ENCODE measurements at regions not wholly inside any gene's neighbourhood (a gene's known extent, or its start where the extent isn't known, plus 50 kb on each side); places are given as distances from the start of the nearest gene placed in this dataset.
"Not testable (repeated sequence)": the region's sequence is repeated elsewhere in the genome, so short reads cannot be mapped to it uniquely, and the experiment has no call there.

DNA sequence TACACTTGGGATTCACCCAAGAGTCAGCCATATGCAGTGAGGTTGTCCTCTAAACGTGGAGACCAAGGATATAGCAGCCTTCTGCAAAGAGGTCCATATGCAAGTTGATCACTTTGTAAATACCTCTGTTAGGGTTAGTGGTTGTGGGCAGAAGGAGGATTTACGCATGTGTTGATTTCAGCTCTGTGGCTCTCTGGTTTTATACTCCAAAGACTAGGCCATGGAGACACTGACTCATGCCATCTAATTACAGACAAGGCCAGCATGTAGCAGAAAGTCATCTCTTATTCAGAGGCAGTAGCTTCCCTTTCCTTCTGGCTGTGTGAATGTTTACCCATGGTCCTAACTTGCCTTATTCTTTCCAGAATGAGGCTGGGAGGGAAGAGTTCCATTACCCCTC lies 140.9 kb upstream of the GOLGA6L4 start:
- DNase-seq (ENCODE audit: low read depth in 2 of 2), result not testable (repeated sequence)

DNA sequence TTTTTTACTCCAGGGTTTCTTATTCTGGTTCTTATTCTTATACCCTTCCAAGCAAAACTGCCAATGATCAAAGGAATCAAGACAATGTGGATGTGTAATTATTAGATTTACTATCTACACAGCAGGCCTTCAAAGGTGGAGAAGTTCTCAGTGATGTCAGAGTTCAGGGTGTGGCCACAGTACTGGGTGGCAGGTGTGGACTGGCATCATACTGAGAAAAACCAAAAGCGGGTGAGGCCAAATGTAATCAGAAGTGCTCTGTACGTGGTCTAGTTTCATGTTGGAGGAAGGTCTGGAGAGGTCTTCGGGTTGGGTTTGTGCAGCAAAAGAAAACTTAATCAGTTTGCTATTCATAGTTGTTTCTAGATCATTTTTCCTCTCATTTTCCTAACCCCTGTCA lies 138.5 kb upstream of the GOLGA6L4 start:
- not testable (repeated sequence) for DNase-seq (ENCODE audit: low read depth in 2 of 2)

DNA sequence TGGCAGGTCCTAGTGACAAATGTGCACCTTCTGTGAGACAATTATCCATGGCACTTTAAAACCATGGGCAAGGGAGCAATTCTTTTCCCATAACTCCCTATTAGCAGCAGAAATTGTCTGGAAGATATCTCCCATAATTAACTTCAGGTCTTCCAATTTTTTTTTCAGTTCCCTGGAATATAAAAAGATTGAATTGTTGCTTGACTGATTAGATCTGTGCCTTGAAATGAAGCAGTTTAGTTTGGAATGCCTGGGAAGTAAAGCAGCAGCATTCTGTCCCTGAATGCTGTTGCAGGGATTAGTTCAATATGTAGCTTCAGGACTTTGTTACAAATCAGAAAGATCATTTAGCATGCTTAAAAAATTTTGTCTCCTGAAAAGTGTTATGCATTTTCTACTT lies 137.0 kb upstream of the GOLGA6L4 start:
- no peak for DNase-seq (ENCODE audit: low read depth in 2 of 2)

DNA sequence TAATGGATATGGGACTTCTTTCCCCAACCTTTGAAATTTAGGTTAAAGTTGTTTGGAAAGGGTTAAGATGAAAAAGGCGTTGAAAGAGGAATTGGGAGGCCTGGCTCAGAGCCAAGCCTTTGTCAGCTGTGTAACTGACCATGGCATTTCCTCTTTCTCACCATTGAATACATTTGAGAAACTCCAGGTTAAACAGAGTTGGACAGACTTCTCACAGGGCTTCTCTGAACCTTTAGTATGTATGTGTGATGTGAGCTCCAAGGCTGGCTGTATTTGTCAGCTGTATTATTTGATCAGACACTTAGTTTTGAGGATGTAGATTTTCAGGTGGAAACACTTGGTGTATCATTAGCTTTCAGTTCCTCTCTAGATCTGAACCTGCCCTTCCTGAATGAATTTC lies 136.4 kb upstream of the GOLGA6L4 start:
- DNase-seq (ENCODE audit: low read depth in 2 of 2), result no peak

DNA sequence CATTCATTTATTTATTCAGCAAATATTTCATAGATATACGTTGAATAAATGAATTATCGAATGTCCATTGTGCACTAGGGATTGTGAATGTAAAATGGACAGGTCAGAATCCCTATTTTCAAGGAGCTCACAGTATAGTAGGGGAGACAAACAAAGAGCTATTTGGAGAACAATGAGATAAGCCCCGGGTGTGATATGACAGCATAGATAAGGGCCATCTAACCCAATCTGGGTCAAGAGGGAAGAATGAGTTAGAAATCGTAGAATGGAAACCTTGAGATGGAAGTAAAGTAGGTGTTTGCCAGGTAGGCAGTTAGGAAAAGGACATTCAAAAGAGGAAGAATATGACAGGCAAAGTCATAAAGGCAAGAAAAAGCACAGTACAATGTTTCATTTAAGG lies 132.2 kb upstream of the GOLGA6L4 start:
- DNase-seq (ENCODE audit: low read depth in 2 of 2), result no peak

DNA sequence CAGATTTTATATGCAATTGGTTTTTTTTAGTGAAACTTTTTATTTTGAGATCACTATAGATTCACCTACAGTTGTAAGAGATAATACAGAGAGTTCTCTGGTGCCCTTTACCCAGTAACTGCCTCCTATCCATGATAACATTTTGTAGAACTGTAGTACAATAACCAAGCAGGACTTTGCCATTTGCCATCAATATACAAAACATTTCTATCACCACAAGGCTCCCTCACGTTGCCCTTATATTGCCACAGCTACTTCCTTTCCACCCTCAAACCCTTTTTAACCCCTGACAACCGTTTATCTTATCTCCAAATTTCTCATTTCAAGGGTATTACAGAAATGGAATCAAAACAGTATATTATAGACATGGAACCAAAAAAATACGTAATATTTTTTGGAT lies 130.7 kb upstream of the GOLGA6L4 start:
- DNase-seq (ENCODE audit: low read depth in 2 of 2), result no peak

DNA sequence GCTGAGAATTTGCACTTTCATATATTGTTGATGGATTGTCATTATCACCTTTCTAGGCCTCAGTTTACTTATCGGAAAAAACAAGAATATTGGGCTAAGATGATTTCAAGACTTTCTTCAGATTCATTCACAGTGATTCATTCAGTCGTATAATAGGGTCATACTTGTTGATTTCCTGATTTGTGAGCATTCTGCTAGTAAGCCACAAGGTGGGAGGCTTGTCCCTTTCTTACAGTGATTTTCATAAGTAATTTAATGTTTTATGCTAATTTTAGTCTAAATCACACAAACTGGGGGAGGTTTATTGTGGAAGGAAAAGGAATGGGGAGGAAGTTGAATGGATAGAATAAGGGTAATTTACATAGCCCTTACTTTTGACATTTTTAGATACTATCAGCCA lies 126.8 kb upstream of the GOLGA6L4 start:
- DNase-seq (ENCODE audit: low read depth in 2 of 2), result no peak

DNA sequence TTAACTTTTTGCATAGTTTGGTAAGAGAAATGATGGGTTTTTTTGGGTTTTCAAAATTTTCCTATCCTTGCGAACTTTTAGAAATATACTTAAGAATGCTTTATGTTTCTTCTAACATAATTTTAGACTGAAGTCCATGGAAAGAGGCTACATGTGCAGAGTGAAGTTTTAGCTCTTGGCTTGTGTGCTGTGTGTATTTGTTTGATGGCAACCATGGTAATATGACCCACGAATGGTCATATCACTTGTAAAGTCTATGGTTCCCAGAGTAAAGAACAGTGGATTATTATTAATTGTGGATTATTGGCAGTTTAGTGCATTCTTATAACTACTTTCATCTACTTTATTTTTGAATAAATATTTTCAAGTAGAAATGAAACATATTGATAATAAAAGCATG lies 124.0 kb upstream of the GOLGA6L4 start:
- no peak for DNase-seq (ENCODE audit: low read depth in 2 of 2)

DNA sequence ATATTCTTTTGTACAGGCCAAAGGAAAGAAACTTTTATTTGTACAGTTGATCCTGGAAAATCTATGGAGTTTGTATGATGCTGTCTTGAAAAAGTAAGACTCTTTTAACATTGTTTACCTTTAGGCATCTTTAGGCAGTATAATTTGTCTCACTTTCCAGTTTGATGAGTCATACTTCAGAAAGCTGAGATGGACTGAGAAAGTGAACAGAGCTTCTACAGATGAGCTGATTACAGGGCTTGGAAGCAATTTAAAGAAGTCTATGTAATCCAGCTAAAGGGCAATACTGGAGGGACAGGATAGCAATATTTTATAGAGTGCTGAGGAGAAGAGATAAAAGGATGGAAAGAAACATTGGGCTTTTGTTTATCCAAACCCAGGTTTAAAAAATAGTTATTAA lies 123.5 kb upstream of the GOLGA6L4 start:
- no peak for DNase-seq (ENCODE audit: low read depth in 2 of 2)

DNA sequence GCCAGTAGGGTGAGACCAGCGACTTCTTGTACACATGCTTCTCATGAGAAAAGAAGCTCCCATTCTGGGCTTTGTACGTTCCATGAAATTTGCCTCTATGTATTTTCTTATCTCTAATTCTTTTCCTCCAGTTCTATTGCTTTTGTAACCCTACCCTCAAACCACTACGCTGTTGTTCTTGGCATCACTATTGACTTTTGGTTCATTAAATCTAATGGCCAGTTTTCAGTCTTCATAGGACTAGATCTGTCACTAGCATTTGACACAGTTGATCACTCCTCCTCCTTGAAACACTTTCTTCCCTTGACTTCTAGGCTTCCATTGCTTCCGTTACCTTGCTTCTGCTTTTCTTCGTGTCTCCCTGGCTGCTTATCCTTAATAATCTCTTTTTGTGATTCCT lies 121.7 kb upstream of the GOLGA6L4 start:
- no peak for DNase-seq (ENCODE audit: low read depth in 2 of 2)

DNA sequence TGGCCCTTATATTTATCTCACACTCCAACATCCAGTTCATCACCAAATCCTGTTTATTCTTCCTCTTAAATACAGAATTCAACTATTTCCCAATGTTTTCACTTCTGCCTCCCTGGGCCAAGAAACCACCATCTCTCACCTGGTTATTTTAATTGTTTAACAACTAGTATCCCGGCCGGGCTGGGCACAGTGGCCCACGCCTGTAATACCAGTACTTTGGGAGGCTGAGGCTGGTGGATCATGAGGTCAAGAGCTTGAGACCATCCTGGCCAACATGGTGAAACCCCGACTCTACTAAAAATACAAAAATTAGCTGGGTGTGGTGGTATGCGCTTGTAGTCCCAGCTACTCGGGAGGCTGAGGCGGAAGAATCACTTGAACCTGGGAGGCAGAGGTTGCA lies 120.9 kb upstream of the GOLGA6L4 start:
- not testable (repeated sequence) for DNase-seq (ENCODE audit: low read depth in 2 of 2)

DNA sequence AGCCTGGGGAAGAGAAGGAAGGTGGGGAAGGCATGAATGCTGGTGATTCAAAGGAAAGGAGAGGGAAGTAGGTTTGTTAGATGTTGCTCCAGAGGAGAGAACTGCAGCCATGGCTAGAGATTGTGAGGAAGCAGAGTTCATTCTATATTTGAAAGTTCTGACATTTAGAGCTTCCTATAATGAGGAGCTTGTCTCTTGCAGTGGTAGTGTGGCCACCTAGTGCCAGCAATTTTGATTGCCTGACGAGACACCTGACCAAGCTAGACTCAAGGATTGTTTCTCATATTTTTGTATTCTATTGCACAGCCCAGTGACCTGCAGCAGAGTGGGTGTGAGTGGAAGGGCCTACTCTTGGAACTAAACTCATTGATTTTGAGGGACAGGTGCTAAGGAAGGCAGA lies 116.2 kb upstream of the GOLGA6L4 start:
- DNase-seq (ENCODE audit: low read depth in 2 of 2), result not testable (repeated sequence)

DNA sequence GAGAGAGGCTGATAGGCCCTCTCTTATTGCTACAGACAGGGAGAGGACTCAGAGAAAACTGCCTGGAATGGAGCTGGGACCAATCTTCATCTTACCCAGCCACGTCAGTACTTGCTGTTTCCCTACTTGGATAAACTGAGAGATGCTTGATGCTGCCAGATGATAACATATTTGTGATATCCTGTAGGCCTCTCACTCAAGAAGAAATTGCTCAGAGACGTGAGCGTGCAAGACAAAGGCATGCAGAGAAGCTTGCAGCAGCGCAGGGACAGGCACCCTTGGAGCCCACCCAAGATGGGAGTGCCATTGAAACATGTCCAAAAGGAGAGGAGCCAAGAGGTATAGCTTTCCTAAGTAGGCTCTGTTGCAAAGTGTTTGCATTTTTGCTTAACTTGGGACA lies 114.7 kb upstream of the GOLGA6L4 start:
- not testable (repeated sequence) for DNase-seq (ENCODE audit: low read depth in 2 of 2)

DNA sequence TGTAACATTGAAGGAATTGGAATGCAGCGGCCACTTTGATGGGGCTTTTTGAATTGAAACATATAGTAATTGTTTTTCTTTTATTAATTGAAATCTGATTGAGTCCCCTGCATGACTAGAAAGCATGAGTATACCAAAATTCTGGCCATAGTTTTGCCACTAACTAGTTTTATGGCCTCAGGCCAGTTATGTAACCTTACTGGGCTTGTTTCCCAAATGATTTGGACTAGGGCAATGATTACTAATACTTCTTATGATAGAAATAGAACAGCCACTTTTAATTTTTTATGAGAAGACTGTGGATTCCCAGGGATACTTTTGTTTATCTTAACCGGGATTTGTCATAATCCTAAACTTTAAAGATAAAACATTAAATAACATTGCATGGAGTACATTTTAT lies 106.9 kb upstream of the GOLGA6L4 start:
- DNase-seq (ENCODE audit: low read depth in 2 of 2), result not testable (repeated sequence)

DNA sequence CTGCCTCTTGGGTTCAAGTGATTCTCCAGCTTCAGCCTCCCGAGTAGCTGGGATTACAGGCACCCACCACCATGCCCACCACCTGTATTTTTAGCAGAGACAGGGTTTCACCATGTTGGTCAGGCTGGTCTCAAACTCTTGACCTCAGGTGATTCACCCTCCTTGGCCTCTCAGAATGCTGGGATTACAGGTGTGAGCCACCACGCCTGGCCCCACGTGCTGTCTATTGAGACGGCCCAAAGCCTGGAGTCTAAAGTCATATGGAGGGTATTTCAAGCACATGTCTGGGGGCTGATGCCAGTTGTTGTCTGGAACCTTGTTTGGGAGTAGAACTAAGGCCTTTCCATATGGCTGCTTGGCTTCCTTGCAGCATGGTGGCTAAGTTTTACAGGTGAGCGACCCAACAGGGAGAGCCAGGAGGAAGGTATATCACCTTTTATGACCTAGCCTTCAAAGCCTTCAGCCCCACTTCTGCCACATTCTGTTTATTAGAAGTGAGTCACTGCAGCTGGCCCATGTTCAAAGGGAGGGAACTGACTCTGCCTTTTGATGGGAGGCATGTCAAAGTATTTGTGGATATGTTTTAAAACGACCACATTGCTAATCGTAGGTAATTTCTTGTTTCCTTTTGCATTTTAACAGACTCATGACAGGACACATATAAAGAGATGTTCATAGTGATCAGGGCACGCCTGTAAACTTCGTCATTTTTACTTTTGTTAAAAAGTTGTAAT lies 105.3 kb upstream of the GOLGA6L4 start:
- DNase-seq (ENCODE audit: low read depth in 2 of 2), result not testable (repeated sequence)

DNA sequence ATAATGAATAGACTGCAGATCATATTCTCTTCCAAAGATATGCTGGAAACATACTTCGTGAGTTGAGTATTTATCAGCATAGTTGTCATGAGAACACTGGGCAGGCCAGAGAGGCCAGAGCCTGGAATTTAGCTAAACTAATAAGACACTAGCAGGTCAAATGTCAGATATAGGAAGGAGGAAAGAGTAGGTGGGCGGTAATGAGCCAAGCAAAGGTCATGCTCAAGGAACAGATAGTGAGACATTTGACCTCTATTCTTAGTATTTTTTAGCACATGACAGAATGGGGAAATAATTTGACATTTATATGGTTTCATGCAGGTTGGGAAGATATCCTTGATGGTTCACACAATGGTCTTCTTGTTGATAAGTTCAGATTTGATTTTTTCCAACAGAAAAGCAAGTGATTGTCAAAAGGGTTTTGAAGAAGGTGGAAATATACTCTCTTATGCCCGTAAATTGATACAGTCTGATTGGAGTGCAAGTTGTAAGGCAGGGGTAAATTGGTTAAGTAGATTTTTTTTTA lies 99.6 kb upstream of the GOLGA6L4 start:
- DNase-seq (ENCODE audit: low read depth in 2 of 2), result not testable (repeated sequence)

DNA sequence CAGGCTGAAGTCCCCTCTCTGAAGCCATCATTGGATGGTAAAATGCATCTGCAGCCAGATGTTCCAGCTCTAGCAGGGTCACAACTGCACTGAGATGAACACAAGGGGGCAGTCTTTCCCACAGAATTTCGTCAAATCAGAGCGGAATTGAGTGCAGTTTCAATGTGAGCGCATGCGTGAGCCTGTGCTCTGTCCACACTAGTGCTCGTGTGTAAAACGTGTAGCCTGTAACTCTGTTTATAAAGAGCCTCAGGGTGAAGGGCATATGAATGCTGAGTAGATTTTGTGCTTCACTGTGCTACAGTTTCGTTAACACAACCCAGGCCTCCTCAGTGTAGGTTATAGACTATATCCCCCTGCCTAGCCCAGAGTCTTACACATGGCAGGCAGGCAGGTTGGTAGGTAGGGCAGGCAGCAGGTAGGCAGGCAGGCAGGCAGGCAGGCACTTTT lies 92.7 kb upstream of the GOLGA6L4 start:
- peak; percentile 33 to 42 for DNase-seq (ENCODE audit: low read depth in 2 of 2)

DNA sequence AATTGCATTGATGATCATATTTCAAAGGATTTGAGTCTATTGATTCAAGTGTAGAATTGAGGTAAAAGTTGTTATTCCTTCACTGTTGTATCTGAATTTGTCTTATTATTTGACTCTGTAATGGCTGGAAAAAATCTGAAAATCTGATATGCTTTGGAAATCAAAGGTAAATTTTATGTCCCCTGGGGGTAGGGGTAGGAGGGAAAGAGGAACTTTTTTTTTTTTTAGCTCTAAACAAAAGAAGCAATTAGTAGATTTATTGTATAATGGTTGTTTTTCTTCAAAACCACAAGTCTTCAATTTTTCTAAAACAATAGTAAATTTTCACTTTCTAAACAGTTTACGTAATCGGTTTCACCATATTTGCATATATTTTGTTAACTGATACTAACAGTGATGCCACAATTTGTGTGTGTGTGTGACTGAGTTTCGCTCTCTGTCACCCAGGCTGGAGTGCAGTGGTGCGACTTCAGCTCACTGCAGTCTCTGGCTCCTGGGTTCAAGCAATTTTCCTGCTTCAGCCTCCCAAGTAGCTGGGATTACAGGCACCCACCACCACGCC lies 91.7 kb upstream of the GOLGA6L4 start:
- DNase-seq (ENCODE audit: low read depth in 2 of 2), result no peak

DNA sequence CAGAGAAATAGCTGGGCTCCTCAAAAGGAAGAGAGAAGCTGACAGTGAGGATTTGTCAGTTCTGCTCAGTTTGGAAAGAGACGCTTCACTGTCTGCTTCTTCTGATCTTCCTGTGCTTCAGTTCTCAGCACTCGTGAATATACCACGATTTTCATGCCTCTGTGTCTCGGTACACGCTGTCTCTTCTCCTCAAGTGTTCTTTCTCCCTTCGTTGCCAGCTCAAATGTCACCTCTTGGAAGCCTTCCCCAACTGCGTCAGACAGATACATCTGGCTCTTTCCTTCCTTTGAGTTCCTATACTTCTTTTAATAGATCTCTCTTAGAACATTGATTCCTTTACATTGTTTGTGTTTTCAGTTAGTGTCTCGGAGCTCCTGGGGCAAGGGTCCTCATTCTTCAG lies 90.6 kb upstream of the GOLGA6L4 start:
- not testable (repeated sequence) for DNase-seq (ENCODE audit: low read depth in 2 of 2)

DNA sequence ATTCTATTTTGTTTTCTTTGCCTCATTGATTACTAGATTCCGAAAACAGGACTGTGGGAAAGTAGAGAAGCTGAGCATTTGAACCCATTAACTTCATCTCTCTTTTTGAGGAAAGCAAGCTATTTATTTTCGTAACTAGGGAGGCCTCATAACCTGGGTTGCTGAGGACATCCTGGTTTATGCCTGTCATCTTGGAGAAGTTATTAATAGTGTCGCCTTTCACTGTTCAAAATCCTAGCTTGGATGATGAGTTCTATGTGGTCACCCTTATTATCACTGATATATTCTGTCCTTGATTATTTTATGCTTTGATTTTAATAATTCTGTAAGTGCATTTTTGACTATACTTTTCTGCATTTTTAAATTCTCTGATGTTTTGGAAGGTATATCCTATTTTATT lies 89.3 kb upstream of the GOLGA6L4 start:
- not testable (repeated sequence) for DNase-seq (ENCODE audit: low read depth in 2 of 2)

DNA sequence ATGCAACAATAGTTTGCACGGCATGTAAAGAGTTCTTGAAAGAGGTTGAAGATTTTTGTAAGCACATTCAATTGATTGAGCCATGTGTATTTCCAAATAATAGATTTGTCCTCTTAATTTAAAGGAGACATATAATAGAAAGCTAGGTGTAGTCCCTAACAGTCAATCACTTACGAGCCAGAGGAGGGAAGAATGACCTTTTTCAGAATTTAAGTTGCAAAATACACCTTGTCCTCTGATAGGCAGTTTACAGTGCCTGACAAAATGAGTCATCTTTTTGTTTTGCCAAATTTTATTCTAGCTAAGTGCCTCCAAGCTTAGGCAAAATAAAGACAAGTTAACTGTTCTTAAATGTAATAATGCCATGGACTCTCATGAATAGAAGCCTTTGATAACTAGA lies 88.3 kb upstream of the GOLGA6L4 start:
- not testable (repeated sequence) for DNase-seq (ENCODE audit: low read depth in 2 of 2)

DNA sequence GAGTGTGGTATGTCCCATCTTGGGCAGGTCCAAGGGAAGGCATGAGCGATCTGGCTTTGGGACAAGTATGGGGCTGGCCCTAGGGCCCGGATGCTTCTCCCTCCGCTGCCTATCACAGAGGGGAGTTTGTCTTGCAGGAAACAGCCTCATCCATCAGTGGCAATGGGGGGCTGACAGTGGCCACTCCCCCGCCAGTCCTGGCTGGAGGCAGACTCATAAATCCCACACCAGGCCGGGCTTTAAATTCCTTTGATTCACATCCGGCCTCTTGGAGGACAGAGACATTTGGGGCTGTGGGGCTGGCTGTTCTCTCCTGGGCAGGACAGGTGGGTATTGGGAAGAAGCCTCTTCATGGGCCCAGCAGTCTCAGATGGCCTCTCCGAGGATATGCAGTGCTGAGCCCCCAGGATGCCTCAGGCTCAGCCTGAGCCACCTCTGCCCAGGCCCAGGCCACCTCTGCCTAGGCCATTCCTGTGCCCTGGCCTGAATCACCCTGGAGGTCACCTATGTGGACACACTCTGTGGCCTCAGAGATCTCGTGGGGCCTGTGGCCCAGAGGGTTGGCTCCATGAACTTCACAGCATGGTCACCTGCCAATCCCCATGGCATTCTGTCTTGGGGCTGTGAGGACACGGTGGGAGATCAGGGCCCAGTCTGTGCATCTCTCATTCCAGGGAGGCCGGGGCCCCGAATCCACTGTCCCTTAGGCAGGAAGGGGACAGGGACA lies 84.2 kb upstream of the GOLGA6L4 start:
- no peak for DNase-seq (ENCODE audit: low read depth in 2 of 2)

Measured in stimulated activated CD8-positive, alpha-beta memory T cell treated with anti-CD3 and anti-CD28 coated beads, Interleukin-15, amount 100 ng/mL, for 4 hours (primary cell).